GM18870 (cell line): ENCODE measurements at regions not wholly inside any gene's neighbourhood (a gene's known extent, or its start where the extent isn't known, plus 50 kb on each side); places are given as distances from the start of the nearest gene placed in this dataset.
"Not testable (repeated sequence)": the region's sequence is repeated elsewhere in the genome, so short reads cannot be mapped to it uniquely, and the experiment has no call there.

ENCODE experiments used
- ATAC-seq: cut with Tn5 transposase; IDR thresholded peaks from one replicate; pipeline ENCODE4 v1.9.1; 2021; ENCODE audit warnings: moderate library complexity; ENCODE audit not compliant: unreplicated experiment

- no peak for ATAC-seq
Measured at GRCh38 chr4:124997991-124998390, 285.5 kb upstream of the ANKRD50 start.

- no peak for ATAC-seq
Measured at GRCh38 chr4:124997124-124997523, 284.6 kb upstream of the ANKRD50 start.

GRCh38 chr4:124993838-124994237 is 281.3 kb upstream of the ANKRD50 start:
- ATAC-seq = no peak

- no peak for ATAC-seq
Measured at GRCh38 chr4:124990398-124990797, 277.9 kb upstream of the ANKRD50 start.

- no peak for ATAC-seq
Measured at GRCh38 chr4:124980276-124980752, 267.8 kb upstream of the ANKRD50 start.

- not testable (repeated sequence) for ATAC-seq
Measured at GRCh38 chr4:124978536-124978935, 266.0 kb upstream of the ANKRD50 start.

- no peak for ATAC-seq
Measured at GRCh38 chr4:124977045-124977444, 264.5 kb upstream of the ANKRD50 start.

GRCh38 chr4:124974152-124974551 is 261.6 kb upstream of the ANKRD50 start:
- ATAC-seq = no peak

GRCh38 chr4:124973716-124974115 is 261.2 kb upstream of the ANKRD50 start:
- ATAC-seq = no peak

GRCh38 chr4:124970011-124970410 is 257.5 kb upstream of the ANKRD50 start:
- ATAC-seq = no peak

GRCh38 chr4:124965497-124965891 is 253.0 kb upstream of the ANKRD50 start:
- ATAC-seq = no peak

GRCh38 chr4:124964852-124965496 is 252.4 kb upstream of the ANKRD50 start:
- ATAC-seq = no peak

- no peak for ATAC-seq
Measured at GRCh38 chr4:124964251-124964650, 251.7 kb upstream of the ANKRD50 start.

- ATAC-seq = no peak
Measured at GRCh38 chr4:124961138-124961750, 248.7 kb upstream of the ANKRD50 start.

- no peak for ATAC-seq
Measured at GRCh38 chr4:124958847-124959246, 246.3 kb upstream of the ANKRD50 start.

GRCh38 chr4:124955476-124955875 is 242.9 kb upstream of the ANKRD50 start:
- ATAC-seq = no peak

- ATAC-seq = no peak
Measured at GRCh38 chr4:124954046-124954445, 241.5 kb upstream of the ANKRD50 start.

- no peak for ATAC-seq
Measured at GRCh38 chr4:124953486-124953885, 241.0 kb upstream of the ANKRD50 start.

- no peak for ATAC-seq
Measured at GRCh38 chr4:124953061-124953460, 240.5 kb upstream of the ANKRD50 start.

GRCh38 chr4:124952601-124953000 is 240.1 kb upstream of the ANKRD50 start:
- no peak for ATAC-seq

- ATAC-seq = no peak
Measured at GRCh38 chr4:124948976-124949597, 236.6 kb upstream of the ANKRD50 start.

GRCh38 chr4:124947622-124948265 is 235.2 kb upstream of the ANKRD50 start:
- no peak for ATAC-seq
